ENCODE measurements at regions not wholly inside any gene's neighbourhood (a gene's known extent, or its start where the extent isn't known, plus 50 kb on each side); places are given as distances from the start of the nearest gene placed in this dataset.

GRCh38 chr12:97994746-97995484, 520.5 kb upstream of the TMPO start:
- DNase-seq = no peak

GRCh38 chr12:97995559-97995958, 519.8 kb upstream of the TMPO start:
- no peak for DNase-seq

- DNase-seq = no peak
Measured at GRCh38 chr12:98001430-98001829, 514.0 kb upstream of the TMPO start.

- no peak for DNase-seq
Measured at GRCh38 chr12:98002887-98003493, 512.4 kb upstream of the TMPO start.

- DNase-seq = no peak
Measured at GRCh38 chr12:98007963-98008362, 507.4 kb upstream of the TMPO start.

- no peak for DNase-seq
Measured at GRCh38 chr12:98013560-98013959, 501.8 kb upstream of the TMPO start.

GRCh38 chr12:98018836-98019235, 496.6 kb upstream of the TMPO start:
- no peak for DNase-seq

- no peak for DNase-seq
Measured at GRCh38 chr12:98020376-98020775, 495.0 kb upstream of the TMPO start.

- no peak for DNase-seq
Measured at GRCh38 chr12:98022961-98023360, 492.4 kb upstream of the TMPO start.

GRCh38 chr12:98037401-98038140, 477.8 kb upstream of the TMPO start:
- no peak for DNase-seq

- no peak for DNase-seq
Measured at GRCh38 chr12:98042668-98043067, 472.7 kb upstream of the TMPO start.

- no peak for DNase-seq
Measured at GRCh38 chr12:98045395-98045794, 470.0 kb upstream of the TMPO start.

- no peak for DNase-seq
Measured at GRCh38 chr12:98048326-98048725, 467.1 kb upstream of the TMPO start.

- DNase-seq = no peak
Measured at GRCh38 chr12:98053202-98053601, 462.2 kb upstream of the TMPO start.

GRCh38 chr12:98057701-98058100, 457.7 kb upstream of the TMPO start:
- DNase-seq = no peak

- DNase-seq = no peak
Measured at GRCh38 chr12:98058213-98058612, 457.2 kb upstream of the TMPO start.

- DNase-seq = no peak
Measured at GRCh38 chr12:98058838-98059237, 456.6 kb upstream of the TMPO start.

- DNase-seq = no peak
Measured at GRCh38 chr12:98059659-98060343, 455.6 kb upstream of the TMPO start.

- no peak for DNase-seq
Measured at GRCh38 chr12:98060411-98060810, 455.0 kb upstream of the TMPO start.

GRCh38 chr12:98062464-98063245, 452.7 kb upstream of the TMPO start:
- no peak for DNase-seq

- DNase-seq = no peak
Measured at GRCh38 chr12:98064501-98064900, 450.9 kb upstream of the TMPO start.

- no peak for DNase-seq
Measured at GRCh38 chr12:98067795-98068194, 447.6 kb upstream of the TMPO start.

- DNase-seq = no peak
Measured at GRCh38 chr12:98073610-98074009, 441.8 kb upstream of the TMPO start.

All from NCI-H1048 (cell line).